EH (cell line): ENCODE measurements at regions not wholly inside any gene's neighbourhood (a gene's known extent, or its start where the extent isn't known, plus 50 kb on each side); places are given as distances from the start of the nearest gene placed in this dataset.
A peak's percentile ranks its signal among the peaks of the same experiment; 100 is the strongest.

ENCODE experiments used
- DNase-seq: peaks from one replicate; pipeline ENCODE4 v3.0.0-alpha.2; 2015; ENCODE audit warnings: low read depth

DNA sequence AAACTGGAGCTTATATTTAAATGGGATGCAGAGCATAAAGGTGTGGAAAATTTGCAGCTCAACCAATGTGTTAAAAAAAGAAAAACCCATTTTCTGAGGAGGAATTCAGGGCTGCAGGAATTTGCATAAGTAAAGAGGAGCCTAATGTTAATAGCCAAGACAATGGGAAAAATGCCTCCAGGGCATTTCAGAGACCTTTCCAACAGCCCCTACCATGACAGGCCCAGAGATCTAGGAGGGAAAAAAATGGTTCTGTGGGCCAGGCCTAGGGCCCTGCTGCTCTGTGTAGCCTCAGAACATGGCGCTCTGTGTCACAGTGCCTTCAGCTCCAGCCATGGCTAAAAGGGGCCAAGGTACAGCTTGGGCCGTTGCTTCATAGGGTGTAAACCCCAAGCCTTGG, 719.7 kb upstream of the ACVR2A start:
- no peak for DNase-seq

GRCh38 chr2:147122944-147123343, 721.9 kb upstream of the ACVR2A start:
- DNase-seq: no peak

DNA sequence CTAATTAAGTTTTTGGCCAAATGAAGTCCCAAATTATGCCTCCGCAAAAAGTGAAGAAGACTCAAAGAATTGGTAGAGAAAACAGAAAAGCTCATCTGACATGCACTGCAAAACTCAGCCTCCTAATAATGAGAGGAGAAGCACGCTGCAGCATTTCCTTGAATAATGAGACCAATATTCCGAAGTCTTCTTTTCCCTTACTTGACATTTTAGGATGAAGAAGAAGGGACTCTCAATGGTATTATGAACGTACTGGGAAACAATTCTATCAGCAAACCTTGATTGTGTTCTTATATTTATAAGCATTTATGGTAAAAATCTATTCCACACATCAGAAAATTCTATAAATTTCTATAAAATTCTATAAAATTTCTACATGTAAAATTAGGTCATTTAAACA, 733.9 kb upstream of the ACVR2A start:
- DNase-seq: no peak

DNA sequence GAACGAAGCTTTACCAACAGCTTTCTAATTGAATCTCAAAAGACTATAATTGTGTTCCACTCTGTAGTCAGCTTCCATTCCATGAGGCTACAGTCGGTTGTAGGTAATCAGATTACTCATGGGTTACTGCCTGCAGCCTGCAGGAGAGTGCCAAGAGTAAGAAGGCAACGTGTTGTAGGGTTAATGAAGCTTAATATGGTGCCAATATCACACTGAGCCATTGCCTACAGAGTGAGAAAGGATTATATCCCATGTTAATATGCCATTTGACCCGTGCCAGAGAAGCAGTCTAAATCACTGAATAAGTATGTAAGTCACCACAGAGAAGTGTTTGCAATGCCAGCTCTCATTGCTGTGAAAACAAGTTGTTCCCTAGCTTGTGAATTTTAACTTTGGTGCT, 734.5 kb upstream of the ACVR2A start:
- no peak for DNase-seq

DNA sequence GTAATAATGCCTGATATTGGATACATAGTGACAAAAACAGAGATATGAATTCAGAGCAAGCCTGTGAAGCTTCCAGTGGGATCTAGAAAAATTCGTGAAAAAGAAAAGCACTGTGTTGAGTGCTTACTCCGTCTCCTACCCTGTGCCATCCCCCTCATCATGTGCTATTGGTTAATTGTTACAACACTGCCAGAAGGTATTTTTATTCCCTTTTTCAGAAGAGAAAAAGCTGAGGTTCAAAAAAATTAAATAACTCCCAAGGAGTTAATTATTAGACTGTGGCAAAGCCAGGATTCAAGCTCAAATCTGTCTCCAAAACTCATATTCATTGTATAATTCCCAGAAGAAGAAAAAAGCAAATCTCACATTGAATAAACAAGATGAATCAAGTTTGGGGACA, 735.5 kb upstream of the ACVR2A start:
- DNase-seq: no peak

- DNase-seq: no peak
Observed at GRCh38 chr2:147108548-147108947, 736.3 kb upstream of the ACVR2A start.

DNA sequence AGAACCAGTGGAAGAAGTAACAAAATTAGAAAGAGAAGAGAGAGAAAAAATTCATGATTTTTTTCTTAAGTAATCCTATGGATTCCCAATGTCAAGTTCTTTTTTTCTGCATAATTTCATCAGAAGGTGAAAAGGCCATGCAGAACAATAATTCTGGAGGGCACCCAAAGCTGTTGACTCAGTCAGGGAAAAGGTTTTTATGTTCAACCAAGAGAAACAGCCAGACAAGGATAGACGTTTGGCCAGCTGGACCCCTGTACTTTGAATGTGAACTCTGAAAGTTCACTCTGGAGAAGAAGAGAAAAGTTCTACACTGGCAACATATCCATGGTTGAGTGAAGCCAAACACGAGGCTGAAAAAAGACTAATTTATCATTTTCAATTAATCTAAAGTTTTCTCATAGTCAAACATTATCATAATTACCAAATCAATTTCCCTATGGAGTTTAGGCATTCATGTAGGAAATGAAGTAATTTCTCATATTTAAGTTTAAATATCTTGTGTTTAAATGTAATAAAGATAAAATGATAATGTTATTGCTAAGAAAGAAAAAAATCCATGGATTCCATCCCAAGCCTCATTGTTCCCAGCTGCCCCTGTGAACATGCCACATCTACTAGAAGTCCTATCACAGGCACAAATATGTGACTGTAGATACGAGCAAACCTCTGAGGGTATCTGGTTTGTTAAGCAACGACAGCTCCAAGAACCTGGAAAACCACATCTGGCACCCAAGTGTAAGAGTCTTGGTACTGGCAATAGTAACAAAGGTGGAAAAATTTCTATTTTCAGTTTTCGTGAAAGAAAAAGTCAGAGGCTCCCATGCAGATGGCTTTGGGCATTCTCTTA, 742.7 kb upstream of the ACVR2A start:
- DNase-seq: no peak

DNA sequence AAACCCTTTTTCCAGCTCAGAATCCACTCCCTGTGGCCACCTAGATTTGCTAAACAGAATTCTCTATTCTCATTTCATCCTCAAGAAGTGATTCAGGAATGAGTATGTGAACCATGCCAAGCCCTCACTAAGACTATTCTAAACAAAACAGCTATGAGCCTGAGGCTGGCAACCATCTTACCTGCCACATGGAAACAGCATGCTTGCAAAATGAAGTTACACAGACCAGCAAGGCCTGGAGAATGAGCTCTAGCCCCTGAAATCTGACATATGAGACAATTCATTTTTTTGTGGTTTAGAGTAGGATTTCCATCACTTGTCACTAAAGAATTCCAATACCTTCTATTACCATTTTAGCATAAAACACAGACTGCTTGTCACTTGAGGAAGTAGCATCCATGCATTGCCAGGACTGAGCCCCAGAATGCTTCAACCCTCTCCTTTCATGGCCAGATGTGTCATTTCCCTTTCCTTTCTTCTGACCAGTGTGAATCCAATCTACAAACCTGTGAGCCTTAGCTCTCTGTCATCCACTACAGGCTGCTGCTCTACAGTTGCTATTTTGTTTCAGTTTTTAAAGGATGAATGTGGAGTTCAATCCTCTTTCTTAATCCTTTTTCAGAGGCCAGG, 744.3 kb upstream of the ACVR2A start:
- no peak for DNase-seq

- no peak for DNase-seq
Observed at GRCh38 chr2:147099845-147100244, 745.0 kb upstream of the ACVR2A start.

- DNase-seq: no peak
Observed at GRCh38 chr2:147098940-147099339, 745.9 kb upstream of the ACVR2A start.

- no peak for DNase-seq
Observed at GRCh38 chr2:147097747-147098146, 747.1 kb upstream of the ACVR2A start.

DNA sequence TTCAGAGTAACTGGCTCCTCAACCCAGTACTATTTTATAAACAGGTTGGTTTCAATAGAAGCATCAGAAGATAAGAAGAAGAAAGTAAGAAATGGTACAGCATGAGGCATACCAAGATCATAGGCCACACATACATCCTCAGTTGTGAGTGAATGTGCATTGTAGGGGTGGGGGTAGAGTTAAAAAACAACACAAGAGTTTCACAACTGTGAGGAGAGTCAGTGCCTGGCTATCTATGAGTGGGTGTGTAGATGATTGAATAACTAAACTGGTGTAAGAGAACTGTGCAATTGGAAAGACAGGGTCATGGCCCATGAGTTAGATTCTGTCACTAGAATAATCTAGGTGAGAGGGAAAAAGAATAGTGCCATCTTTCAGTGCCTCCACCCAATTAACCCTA, 748.2 kb upstream of the ACVR2A start:
- no peak for DNase-seq

DNA sequence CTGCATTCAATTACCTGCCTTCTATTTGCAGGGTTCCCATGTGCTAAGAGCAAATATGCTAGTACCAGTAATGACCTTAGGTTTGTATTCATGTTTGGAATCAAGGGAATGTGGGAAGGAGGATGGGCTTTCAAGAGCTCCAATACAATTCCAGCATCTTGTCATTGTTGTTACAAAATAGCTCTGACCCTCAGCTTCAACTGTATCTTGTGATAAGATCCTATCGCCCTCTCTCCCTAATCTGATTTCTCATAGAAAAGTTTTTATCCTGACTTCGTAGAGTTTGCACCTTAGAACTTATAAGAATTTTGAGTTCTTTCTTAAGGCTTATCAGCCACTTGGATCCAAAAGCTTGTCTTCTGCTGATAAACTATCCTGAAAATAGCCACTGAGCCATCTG, 749.5 kb upstream of the ACVR2A start:
- DNase-seq: no peak

DNA sequence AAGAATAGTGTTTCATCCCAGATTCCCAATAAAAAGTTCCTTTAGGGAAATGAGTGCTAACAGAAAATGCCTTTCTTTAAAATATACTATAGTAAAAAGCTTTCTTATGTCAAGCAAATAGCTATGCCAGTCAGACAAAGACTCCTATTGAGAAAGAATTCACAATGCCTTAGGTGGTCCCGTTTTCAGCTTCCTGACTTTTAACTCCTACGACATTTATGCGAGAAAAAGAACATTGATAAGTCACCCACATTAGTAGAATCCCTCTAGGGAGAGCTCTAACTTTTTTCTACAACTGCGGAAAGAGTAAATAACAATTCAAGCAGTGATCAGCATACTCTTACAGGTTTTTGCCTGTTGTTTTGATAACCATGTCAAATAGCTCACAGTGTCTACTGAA, 750.8 kb upstream of the ACVR2A start:
- DNase-seq: no peak

DNA sequence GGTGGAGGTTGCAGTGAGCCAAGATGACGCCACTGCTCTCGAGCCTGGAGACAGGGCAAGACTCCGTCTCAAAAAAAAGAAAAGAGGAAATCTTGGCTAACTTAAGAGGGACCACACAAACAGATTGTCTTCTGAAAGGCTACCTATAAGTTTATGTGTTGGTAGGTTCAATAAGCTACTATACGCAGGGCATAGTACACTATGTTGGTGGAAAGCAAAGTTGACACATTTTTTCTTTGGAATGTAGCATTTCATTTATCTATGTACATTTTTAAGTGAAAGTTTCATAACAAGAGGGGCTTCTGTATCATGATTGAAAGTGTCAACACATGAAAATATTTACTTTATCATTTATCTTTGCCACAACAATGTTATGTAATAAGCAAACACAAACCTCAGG, 752.6 kb upstream of the ACVR2A start:
- DNase-seq: no peak

DNA sequence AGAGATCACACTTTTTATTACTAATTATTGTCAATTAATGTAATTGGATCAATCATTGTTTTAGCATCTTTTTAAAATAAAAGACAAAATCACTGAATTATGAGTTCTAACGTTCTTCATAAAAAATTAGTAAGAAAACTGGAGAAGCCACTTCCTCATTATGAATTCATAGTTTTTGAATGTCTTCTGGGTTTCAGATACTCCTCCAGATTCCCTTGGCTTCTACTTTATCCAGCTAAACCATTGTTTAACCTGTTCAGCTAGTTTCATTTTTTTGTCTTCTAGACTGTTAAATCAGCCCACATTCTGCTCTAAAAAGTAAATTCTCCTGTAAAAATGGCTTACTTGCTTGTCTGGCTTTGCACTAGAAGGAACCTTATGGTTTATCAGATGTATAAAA, 753.4 kb upstream of the ACVR2A start:
- DNase-seq: no peak

- no peak for DNase-seq
Observed at GRCh38 chr2:147088871-147089270, 756.0 kb upstream of the ACVR2A start.

GRCh38 chr2:147086715-147087114, 758.1 kb upstream of the ACVR2A start:
- DNase-seq: no peak

- no peak for DNase-seq
Observed at GRCh38 chr2:147083664-147084063, 761.2 kb upstream of the ACVR2A start.

- DNase-seq: peak; percentile 52
Observed at GRCh38 chr2:147082850-147083522, 761.8 kb upstream of the ACVR2A start.

DNA sequence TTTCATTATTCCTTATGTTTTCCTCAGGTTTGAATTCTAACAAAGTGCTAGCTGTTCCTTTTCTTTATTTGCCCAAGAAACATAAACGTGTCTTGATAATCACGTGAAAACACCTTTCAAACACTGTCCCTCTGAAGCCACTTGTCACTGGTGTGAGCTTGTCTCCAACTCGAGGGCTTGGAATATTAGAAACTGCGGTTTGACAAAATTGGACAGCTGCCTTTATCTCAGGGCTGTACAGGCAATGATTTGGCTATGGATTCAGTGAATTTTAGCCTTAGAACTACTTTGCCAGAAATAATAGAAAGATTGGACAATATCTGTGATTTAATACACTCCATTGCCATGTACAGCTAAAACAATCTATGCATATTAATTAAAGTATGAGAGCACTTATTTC, 763.0 kb upstream of the ACVR2A start:
- no peak for DNase-seq

GRCh38 chr2:147076634-147077033, 768.2 kb upstream of the ACVR2A start:
- peak; percentile 21 for DNase-seq

DNA sequence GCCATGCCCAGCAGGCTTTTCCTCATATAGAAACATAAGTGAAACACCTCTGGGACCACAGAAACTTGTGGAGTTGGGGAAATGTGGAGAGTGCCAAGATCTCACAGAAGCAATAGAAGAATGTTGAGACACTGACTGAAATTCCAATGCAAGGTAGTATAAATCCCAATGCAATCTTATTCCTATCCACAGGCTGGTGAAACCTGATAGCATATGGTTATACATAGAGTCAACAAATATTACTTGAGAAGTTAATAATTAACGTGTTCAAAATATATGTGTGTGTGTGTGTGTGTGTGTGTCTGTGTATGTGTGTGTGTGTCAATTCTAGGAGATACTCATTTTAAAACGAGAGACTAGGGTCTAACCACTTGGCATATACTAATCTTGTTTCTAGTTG, 776.8 kb upstream of the ACVR2A start:
- no peak for DNase-seq
